Lower leg skin (tissue), 4 donors: ENCODE measurements at regions not wholly inside any gene's neighbourhood (a gene's known extent, or its start where the extent isn't known, plus 50 kb on each side); places are given as distances from the start of the nearest gene placed in this dataset.

Experiments used
- DNase-seq, 2 donors: peaks; one replicate each; pipeline ENCODE4 v3.0.0-alpha.2; 2019; ENCODE audit warnings: low spot score in 2 of 2
- H3K4me3 ChIP-seq: fragments of 200-600 bp; sonication (generic); 2 replicates; pipeline ENCODE4 v1.5.1; 2017; ENCODE audit warnings: mild to moderate bottlenecking, low read depth; ENCODE audit not compliant: poor library complexity, severe bottlenecking
- CTCF ChIP-seq, 3 donors: fragments of 450-650 bp; IDR thresholded peaks; one replicate each; pipeline ENCODE4 v1.5.1; 2016; ENCODE audit warnings: antibody characterized with exemption in 3 of 3, mild to moderate bottlenecking in 3 of 3, moderate library complexity in 2 of 3
- POLR2A ChIP-seq, 2 donors: fragments of 450-650 bp; IDR thresholded peaks; one replicate each; pipeline ENCODE4 v1.6.1; 2016 to 2017; ENCODE audit warnings: antibody characterized with exemption in 2 of 2, mild to moderate bottlenecking in 1 of 2, moderate library complexity in 1 of 2
- WGBS, 2 donors: methylation state at CpG; one replicate each; pipeline ENCODE4 v1.1.5; 2018; 5-methylcytosine and 5-hydroxymethylcytosine counted together
- intact Hi-C: fragments of 100-400 bp; cut with DNase I; formaldehyde crosslinking; loops from one replicate; pipeline ENCODE4 v1.15.0; 2023; ENCODE audit warnings: low total_unique reads

DNA sequence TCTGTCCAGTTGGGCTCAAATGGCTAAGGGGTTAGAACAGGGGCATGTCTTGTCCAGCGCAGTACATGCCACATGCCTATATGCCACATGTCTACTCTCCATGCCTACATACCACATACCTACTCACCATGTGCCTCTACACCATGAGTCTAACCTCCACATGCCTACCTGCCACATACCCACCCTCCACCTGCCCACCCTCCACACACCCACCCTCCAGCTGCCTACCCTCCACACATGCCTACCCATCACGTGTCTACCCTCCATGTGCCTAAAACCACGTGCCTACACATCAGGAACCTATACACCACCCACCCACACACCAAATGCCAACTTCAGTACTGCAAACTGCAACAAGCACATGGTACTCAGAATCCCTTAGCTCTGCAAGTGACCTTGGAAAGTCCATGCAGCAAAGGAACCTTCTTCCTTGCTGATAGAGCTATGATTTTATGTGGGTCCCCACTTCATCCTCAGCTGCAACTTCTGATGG lies 113.0 kb upstream of the CST7 start:
- WGBS, 2 donors, result 76 to 87% methylated on average over 3 of the region's 3 CpGs
- H3K4me3 ChIP-seq, result no peak overlapping the region
- no peak for TF ChIP-seq CTCF (IDR thresholded peaks at IDR 0.05)
- no peak for TF ChIP-seq POLR2A (IDR thresholded peaks at IDR 0.05)
- DNase-seq, result peak in 1 of 2 donors; percentile 31
- intact Hi-C loops, result no loop called here

DNA sequence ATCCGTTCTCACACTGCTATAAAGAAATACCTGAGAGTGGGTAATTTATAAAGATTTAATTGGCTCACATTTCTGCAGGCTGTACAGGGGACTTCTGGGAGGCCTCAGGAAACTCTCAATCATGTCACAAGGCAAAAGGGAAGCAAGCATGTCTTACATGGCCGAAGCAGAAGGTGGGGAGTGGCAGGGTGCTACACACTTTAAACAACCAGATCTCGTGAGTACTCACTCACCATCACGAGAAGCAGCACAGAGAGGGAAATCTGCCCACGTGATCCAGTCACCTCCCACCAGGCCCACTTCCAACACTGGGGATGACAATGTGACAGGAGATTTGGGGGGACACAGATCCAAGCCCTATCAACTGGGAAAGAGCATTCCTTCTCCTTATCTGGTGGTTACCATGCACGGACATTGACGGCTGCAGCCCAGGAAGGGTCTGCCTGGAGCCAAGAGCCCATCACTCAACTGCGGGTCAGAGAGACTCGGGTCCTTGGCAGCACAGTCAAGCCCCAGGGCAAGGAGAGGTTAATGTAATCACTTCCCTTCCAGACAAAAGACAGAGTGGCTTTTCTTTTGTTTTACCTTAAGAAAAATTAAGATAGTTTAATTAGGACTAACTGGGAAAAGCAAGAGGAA lies 112.3 kb upstream of the CST7 start:
- H3K4me3 ChIP-seq, result no peak overlapping the region
- intact Hi-C loops, result no loop called here
- peak in 1 of 2 donors; percentile 26 for DNase-seq
- WGBS, 2 donors, result 64 to 71% methylated on average over 9 of the region's 9 CpGs
- no peak for TF ChIP-seq POLR2A (IDR thresholded peaks at IDR 0.05)

DNA sequence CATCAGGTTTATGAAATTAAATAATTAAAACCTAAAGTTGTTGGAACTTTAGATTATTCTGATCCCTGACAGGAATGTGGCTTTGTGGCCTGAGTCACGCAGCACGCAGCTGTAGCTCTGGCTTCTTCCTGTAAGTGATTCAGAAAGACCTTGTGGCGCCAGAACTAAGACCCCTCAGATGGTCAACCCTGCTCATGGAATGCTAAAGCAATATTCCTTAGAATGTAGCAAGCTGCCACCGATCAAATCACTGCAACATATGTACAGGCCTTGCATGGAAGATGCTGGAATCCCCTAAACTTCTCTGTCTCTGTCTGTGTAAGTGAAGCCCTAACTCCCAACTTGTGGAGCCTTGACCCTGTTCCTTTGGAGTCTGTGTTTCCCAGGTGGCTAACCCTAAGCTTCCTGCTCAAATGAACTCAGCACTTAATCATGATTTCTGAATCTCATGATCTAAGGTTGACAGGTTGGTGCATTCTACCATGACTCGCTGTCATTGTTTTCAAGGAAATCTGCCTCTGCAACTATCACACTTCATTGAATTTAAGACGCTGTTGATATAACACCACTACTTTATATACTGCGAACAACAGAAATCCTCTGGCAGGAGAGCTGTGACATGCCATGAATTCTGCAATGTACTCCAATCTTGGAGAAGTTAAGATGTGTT lies 111.2 kb upstream of the CST7 start:
- WGBS, 2 donors, result 93 to 95% methylated on average over 7 of the region's 7 CpGs
- DNase-seq, result no peak
- intact Hi-C loops, result no loop called here
- TF ChIP-seq POLR2A (IDR thresholded peaks at IDR 0.05) (no peak), CTCF (IDR thresholded peaks at IDR 0.05) (no peak)
- no peak overlapping the region for H3K4me3 ChIP-seq

- intact Hi-C loops, result no loop called here
- WGBS, 2 donors, result 63 to 67% methylated on average over 8 of the region's 8 CpGs
- no peak for DNase-seq
- no peak overlapping the region for H3K4me3 ChIP-seq
- TF ChIP-seq CTCF (IDR thresholded peaks at IDR 0.05) (no peak), POLR2A (IDR thresholded peaks at IDR 0.05) (no peak)
Observed at GRCh38 chr20:24838546-24839535, 110.2 kb upstream of the CST7 start.

- whole genome bisulfite sequencing, 2 donors, result 42 to 46% methylated on average over 8 of the region's 8 CpGs
- intact Hi-C loops, result no loop called here
- TF ChIP-seq POLR2A (IDR thresholded peaks at IDR 0.05), result no peak
- no peak for TF ChIP-seq CTCF (IDR thresholded peaks at IDR 0.05)
- no peak overlapping the region for H3K4me3 ChIP-seq
- no peak for DNase-seq
Observed at GRCh38 chr20:24840121-24840713, 108.9 kb upstream of the CST7 start.
